ENCODE measurements at regions not wholly inside any gene's neighbourhood (a gene's known extent, or its start where the extent isn't known, plus 50 kb on each side); places are given as distances from the start of the nearest gene placed in this dataset.

- Histone ChIP-seq H3K36me3 (ENCODE audit: control insufficient read depth in 1 of 2, insufficient read depth in 2 of 2, low read length in 2 of 2) (no peaks in the 10 kb centered on the region), H3K4me1 (ENCODE audit: control insufficient read depth in 1 of 2, insufficient read depth in 2 of 2, low read length in 2 of 2) (no peaks in the 10 kb centered on the region), H3K9me3 (ENCODE audit: control insufficient read depth in 1 of 2, low read length in 2 of 2) (no peaks in the 10 kb centered on the region), H3K27me3 (ENCODE audit: low read depth, low read length) (no peaks in the 10 kb centered on the region), H3K27ac (ENCODE audit: low read length) (no peak overlapping the region), H3K4me3 (ENCODE audit: low read depth in 1 of 2, low read length in 2 of 2) (no peak overlapping the region)
These were observed 485.8 kb upstream of the ATXN7L3B start for GRCh38 chr12:74051848-74052247.

- H3K27ac ChIP-seq (ENCODE audit: low read length): no peak overlapping the region
- peaks cover 0 to 13% of the 10 kb centered on the region in 2 donors for H3K9me3 ChIP-seq (ENCODE audit: control insufficient read depth in 1 of 2, low read length in 2 of 2)
- H3K4me1 ChIP-seq (ENCODE audit: control insufficient read depth in 1 of 2, insufficient read depth in 2 of 2, low read length in 2 of 2): no peaks in the 10 kb centered on the region
- no peaks in the 10 kb centered on the region for H3K27me3 ChIP-seq (ENCODE audit: low read depth, low read length)
- H3K36me3 ChIP-seq (ENCODE audit: control insufficient read depth in 1 of 2, insufficient read depth in 2 of 2, low read length in 2 of 2): no peaks in the 10 kb centered on the region
- H3K4me3 ChIP-seq (ENCODE audit: low read depth in 1 of 2, low read length in 2 of 2): no peak overlapping the region
These were observed 471.2 kb upstream of the ATXN7L3B start for GRCh38 chr12:74066476-74066875.

GRCh38 chr12:74071182-74071581 lies 466.5 kb upstream of the ATXN7L3B start:
- Histone ChIP-seq H3K27ac (ENCODE audit: low read length) (no peak overlapping the region), H3K4me3 (ENCODE audit: low read depth in 1 of 2, low read length in 2 of 2) (no peak overlapping the region), H3K9me3 (ENCODE audit: control insufficient read depth in 1 of 2, low read length in 2 of 2) (peaks cover 0 to 7% of the 10 kb centered on the region in 2 donors), H3K36me3 (ENCODE audit: control insufficient read depth in 1 of 2, insufficient read depth in 2 of 2, low read length in 2 of 2) (no peaks in the 10 kb centered on the region), H3K27me3 (ENCODE audit: low read depth, low read length) (no peaks in the 10 kb centered on the region), H3K4me1 (ENCODE audit: control insufficient read depth in 1 of 2, insufficient read depth in 2 of 2, low read length in 2 of 2) (no peaks in the 10 kb centered on the region)

- no peaks in the 10 kb centered on the region for H3K27me3 ChIP-seq (ENCODE audit: low read depth, low read length)
- H3K4me3 ChIP-seq (ENCODE audit: low read depth in 1 of 2, low read length in 2 of 2): no peak overlapping the region
- no peak overlapping the region for H3K27ac ChIP-seq (ENCODE audit: low read length)
- no peaks in the 10 kb centered on the region for H3K36me3 ChIP-seq (ENCODE audit: control insufficient read depth in 1 of 2, insufficient read depth in 2 of 2, low read length in 2 of 2)
- no peaks in the 10 kb centered on the region for H3K4me1 ChIP-seq (ENCODE audit: control insufficient read depth in 1 of 2, insufficient read depth in 2 of 2, low read length in 2 of 2)
- no peaks in the 10 kb centered on the region for H3K9me3 ChIP-seq (ENCODE audit: control insufficient read depth in 1 of 2, low read length in 2 of 2)
These were observed 460.7 kb upstream of the ATXN7L3B start for GRCh38 chr12:74076918-74077317.

GRCh38 chr12:74105434-74105833 lies 432.2 kb upstream of the ATXN7L3B start:
- Histone ChIP-seq H3K4me1 (ENCODE audit: control insufficient read depth in 1 of 2, insufficient read depth in 2 of 2, low read length in 2 of 2) (no peaks in the 10 kb centered on the region), H3K36me3 (ENCODE audit: control insufficient read depth in 1 of 2, insufficient read depth in 2 of 2, low read length in 2 of 2) (no peaks in the 10 kb centered on the region)

GRCh38 chr12:74108729-74109128 lies 428.9 kb upstream of the ATXN7L3B start:
- Histone ChIP-seq H3K27me3 (ENCODE audit: low read depth, low read length) (no peaks in the 10 kb centered on the region), H3K9me3 (ENCODE audit: control insufficient read depth in 1 of 2, low read length in 2 of 2) (no peaks in the 10 kb centered on the region), H3K4me1 (ENCODE audit: control insufficient read depth in 1 of 2, insufficient read depth in 2 of 2, low read length in 2 of 2) (no peaks in the 10 kb centered on the region), H3K27ac (ENCODE audit: low read length) (no peak overlapping the region), H3K36me3 (ENCODE audit: control insufficient read depth in 1 of 2, insufficient read depth in 2 of 2, low read length in 2 of 2) (no peaks in the 10 kb centered on the region), H3K4me3 (ENCODE audit: low read depth in 1 of 2, low read length in 2 of 2) (no peak overlapping the region)

More at GRCh38 chr12:74105434-74105833, 432.2 kb upstream of the ATXN7L3B start:
- Histone ChIP-seq H3K9me3 (ENCODE audit: control insufficient read depth in 1 of 2, low read length in 2 of 2) (no peaks in the 10 kb centered on the region), H3K27ac (ENCODE audit: low read length) (no peak overlapping the region), H3K27me3 (ENCODE audit: low read depth, low read length) (no peaks in the 10 kb centered on the region), H3K4me3 (ENCODE audit: low read depth in 1 of 2, low read length in 2 of 2) (no peak overlapping the region)

GRCh38 chr12:74111688-74112360 lies 425.8 kb upstream of the ATXN7L3B start:
- Histone ChIP-seq H3K4me3 (ENCODE audit: low read depth in 1 of 2, low read length in 2 of 2) (no peak overlapping the region), H3K27ac (ENCODE audit: low read length) (no peak overlapping the region), H3K4me1 (ENCODE audit: control insufficient read depth in 1 of 2, insufficient read depth in 2 of 2, low read length in 2 of 2) (no peaks in the 10 kb centered on the region), H3K36me3 (ENCODE audit: control insufficient read depth in 1 of 2, insufficient read depth in 2 of 2, low read length in 2 of 2) (no peaks in the 10 kb centered on the region), H3K9me3 (ENCODE audit: control insufficient read depth in 1 of 2, low read length in 2 of 2) (no peaks in the 10 kb centered on the region), H3K27me3 (ENCODE audit: low read depth, low read length) (no peaks in the 10 kb centered on the region)

- H3K9me3 ChIP-seq (ENCODE audit: control insufficient read depth in 1 of 2, low read length in 2 of 2): no peaks in the 10 kb centered on the region
- H3K4me3 ChIP-seq (ENCODE audit: low read depth in 1 of 2, low read length in 2 of 2): no peak overlapping the region
- H3K27ac ChIP-seq (ENCODE audit: low read length): no peak overlapping the region
- no peaks in the 10 kb centered on the region for H3K36me3 ChIP-seq (ENCODE audit: control insufficient read depth in 1 of 2, insufficient read depth in 2 of 2, low read length in 2 of 2)
- H3K4me1 ChIP-seq (ENCODE audit: control insufficient read depth in 1 of 2, insufficient read depth in 2 of 2, low read length in 2 of 2): no peaks in the 10 kb centered on the region
- no peaks in the 10 kb centered on the region for H3K27me3 ChIP-seq (ENCODE audit: low read depth, low read length)
These were observed 417.7 kb upstream of the ATXN7L3B start for GRCh38 chr12:74119811-74120362.

GRCh38 chr12:74120644-74121043 lies 417.0 kb upstream of the ATXN7L3B start:
- no peaks in the 10 kb centered on the region for H3K4me1 ChIP-seq (ENCODE audit: control insufficient read depth in 1 of 2, insufficient read depth in 2 of 2, low read length in 2 of 2)
- H3K4me3 ChIP-seq (ENCODE audit: low read depth in 1 of 2, low read length in 2 of 2): no peak overlapping the region
- no peaks in the 10 kb centered on the region for H3K9me3 ChIP-seq (ENCODE audit: control insufficient read depth in 1 of 2, low read length in 2 of 2)
- no peak overlapping the region for H3K27ac ChIP-seq (ENCODE audit: low read length)
- no peaks in the 10 kb centered on the region for H3K27me3 ChIP-seq (ENCODE audit: low read depth, low read length)
- no peaks in the 10 kb centered on the region for H3K36me3 ChIP-seq (ENCODE audit: control insufficient read depth in 1 of 2, insufficient read depth in 2 of 2, low read length in 2 of 2)

GRCh38 chr12:74129702-74130101 lies 407.9 kb upstream of the ATXN7L3B start:
- Histone ChIP-seq H3K27me3 (ENCODE audit: low read depth, low read length) (no peaks in the 10 kb centered on the region), H3K4me1 (ENCODE audit: control insufficient read depth in 1 of 2, insufficient read depth in 2 of 2, low read length in 2 of 2) (no peaks in the 10 kb centered on the region), H3K9me3 (ENCODE audit: control insufficient read depth in 1 of 2, low read length in 2 of 2) (no peaks in the 10 kb centered on the region), H3K27ac (ENCODE audit: low read length) (no peak overlapping the region), H3K36me3 (ENCODE audit: control insufficient read depth in 1 of 2, insufficient read depth in 2 of 2, low read length in 2 of 2) (no peaks in the 10 kb centered on the region), H3K4me3 (ENCODE audit: low read depth in 1 of 2, low read length in 2 of 2) (no peak overlapping the region)

GRCh38 chr12:74144396-74144795 lies 393.2 kb upstream of the ATXN7L3B start:
- Histone ChIP-seq H3K36me3 (ENCODE audit: control insufficient read depth in 1 of 2, insufficient read depth in 2 of 2, low read length in 2 of 2) (no peaks in the 10 kb centered on the region), H3K9me3 (ENCODE audit: control insufficient read depth in 1 of 2, low read length in 2 of 2) (no peaks in the 10 kb centered on the region), H3K4me3 (ENCODE audit: low read depth in 1 of 2, low read length in 2 of 2) (no peak overlapping the region), H3K4me1 (ENCODE audit: control insufficient read depth in 1 of 2, insufficient read depth in 2 of 2, low read length in 2 of 2) (no peaks in the 10 kb centered on the region), H3K27ac (ENCODE audit: low read length) (no peak overlapping the region), H3K27me3 (ENCODE audit: low read depth, low read length) (no peaks in the 10 kb centered on the region)

- H3K27me3 ChIP-seq (ENCODE audit: low read depth, low read length): no peaks in the 10 kb centered on the region
- no peak overlapping the region for H3K27ac ChIP-seq (ENCODE audit: low read length)
- no peak overlapping the region for H3K4me3 ChIP-seq (ENCODE audit: low read depth in 1 of 2, low read length in 2 of 2)
- H3K36me3 ChIP-seq (ENCODE audit: control insufficient read depth in 1 of 2, insufficient read depth in 2 of 2, low read length in 2 of 2): no peaks in the 10 kb centered on the region
- H3K4me1 ChIP-seq (ENCODE audit: control insufficient read depth in 1 of 2, insufficient read depth in 2 of 2, low read length in 2 of 2): no peaks in the 10 kb centered on the region
- no peaks in the 10 kb centered on the region for H3K9me3 ChIP-seq (ENCODE audit: control insufficient read depth in 1 of 2, low read length in 2 of 2)
These were observed 392.3 kb upstream of the ATXN7L3B start for GRCh38 chr12:74145328-74145727.

All from muscle layer of duodenum (tissue), 2 donors.